ENCODE measurements at regions not wholly inside any gene's neighbourhood (a gene's known extent, or its start where the extent isn't known, plus 50 kb on each side); places are given as distances from the start of the nearest gene placed in this dataset.
"Not testable (repeated sequence)": the region's sequence is repeated elsewhere in the genome, so short reads cannot be mapped to it uniquely, and the experiment has no call there.

DNA sequence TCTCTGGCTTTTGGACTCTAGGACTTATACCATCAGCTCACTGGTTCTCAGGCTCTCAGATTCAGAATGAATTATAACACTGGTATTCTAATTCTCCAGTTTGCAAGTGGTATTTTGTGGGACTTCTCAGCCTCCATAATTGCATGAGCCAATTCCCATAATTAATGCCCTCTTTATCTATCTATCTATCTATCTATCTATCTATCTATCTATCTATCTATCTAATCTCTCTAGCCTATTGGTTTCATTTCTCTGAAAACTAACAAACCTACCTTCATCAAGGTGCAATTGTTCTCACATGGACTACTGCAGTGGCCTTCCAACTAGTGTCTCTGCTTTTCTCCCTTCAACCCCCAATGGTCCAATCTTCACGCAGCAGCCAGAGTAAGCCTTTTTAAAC, 507.4 kb downstream of the ETNK1 start:
- H3K27ac Mint-ChIP-seq: no peak overlapping the region
- H3K4me3 Mint-ChIP-seq: no peak overlapping the region
- no peaks in the 10 kb centered on the region for H3K4me1 Mint-ChIP-seq
- H3K27me3 Mint-ChIP-seq: peaks cover 0 to 6% (median 0%) of the 10 kb centered on the region in 5 donors
- POLR2A ChIA-PET: no interaction called here
- peaks cover 0 to 5% (median 0%) of the 10 kb centered on the region in 9 donors for H3K9me3 Mint-ChIP-seq
- no peak for ATAC-seq
- H3K36me3 Mint-ChIP-seq: no peaks in the 10 kb centered on the region
- no peak for DNase-seq

DNA sequence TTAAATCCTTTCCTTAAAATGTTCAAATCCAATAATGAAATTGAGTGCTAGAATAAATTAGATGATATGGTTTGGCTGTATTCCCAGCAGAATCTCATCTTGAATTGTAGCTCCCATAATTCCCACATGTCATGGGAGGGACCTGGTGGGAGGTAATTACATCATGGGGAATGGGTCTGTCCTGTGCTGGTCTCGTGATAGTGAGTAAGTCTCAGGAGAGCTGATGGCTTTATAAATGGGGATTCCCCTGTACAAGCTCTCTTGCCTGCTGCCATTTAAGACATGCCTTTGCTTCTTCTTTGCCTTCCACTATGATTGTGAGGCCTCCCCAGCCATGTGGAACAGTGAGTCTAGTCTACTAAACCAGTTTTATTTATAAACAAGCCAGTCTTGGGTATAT, 508.5 kb downstream of the ETNK1 start:
- Mint-ChIP-seq H3K27me3 (peaks cover 0 to 9% (median 0%) of the 10 kb centered on the region in 5 donors), H3K36me3 (no peaks in the 10 kb centered on the region)

DNA sequence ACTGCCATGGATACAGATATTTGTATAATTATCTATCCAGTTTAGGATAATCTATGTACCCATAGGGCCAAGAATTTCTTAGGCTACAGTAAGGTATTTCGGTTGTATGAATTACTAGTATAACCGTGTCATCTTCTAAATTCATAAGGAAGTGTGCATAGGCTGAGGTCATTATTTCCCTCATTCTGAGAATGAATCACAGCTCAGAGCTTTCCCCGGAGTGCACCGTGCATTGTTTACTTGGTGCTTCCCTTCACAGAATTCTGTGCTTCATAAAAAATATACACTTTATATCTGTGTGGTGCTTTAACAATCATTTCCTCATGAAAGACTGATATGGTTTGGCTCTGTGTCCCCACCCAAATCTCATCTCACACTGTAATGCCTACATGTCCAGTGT, 514.1 kb downstream of the ETNK1 start:
- ATAC-seq (no peak), DNase-seq (no peak)
- Mint-ChIP-seq H3K9me3 (peaks cover 0 to 19% (median 5%) of the 10 kb centered on the region in 9 donors), H3K4me1 (no peaks in the 10 kb centered on the region), H3K27ac (no peak overlapping the region), H3K27me3 (peaks cover 0 to 9% (median 0%) of the 10 kb centered on the region in 5 donors), H3K4me3 (no peak overlapping the region), H3K36me3 (no peaks in the 10 kb centered on the region)
- POLR2A ChIA-PET: no interaction called here

More for the DNA sequence above, 508.5 kb downstream of the ETNK1 start:
- POLR2A ChIA-PET: no interaction called here
- ATAC-seq (no peak), DNase-seq (no peak)
- no peak overlapping the region for H3K4me3 Mint-ChIP-seq
- no peaks in the 10 kb centered on the region for H3K4me1 Mint-ChIP-seq
- H3K27ac Mint-ChIP-seq: no peak overlapping the region
- peaks cover 0 to 5% (median 0%) of the 10 kb centered on the region in 9 donors for H3K9me3 Mint-ChIP-seq

DNA sequence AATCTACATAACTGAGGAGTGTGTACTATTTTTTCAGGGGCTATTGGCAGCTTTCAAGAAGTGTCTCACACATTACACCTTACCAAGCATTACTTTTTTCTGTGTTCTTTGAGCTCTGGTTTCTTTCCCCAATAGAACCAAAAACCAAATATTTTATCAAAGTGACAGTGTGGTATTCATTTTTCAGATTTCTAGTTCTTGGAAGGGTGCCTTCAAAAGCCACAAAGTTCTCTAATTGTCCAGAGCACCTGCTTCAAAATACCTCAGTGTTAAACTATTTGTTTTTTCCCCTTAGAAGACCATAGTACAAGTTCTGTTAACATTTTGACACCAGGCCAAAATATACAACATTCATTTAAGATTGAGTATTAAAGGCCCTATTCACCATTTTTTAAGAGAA, 515.7 kb downstream of the ETNK1 start:
- H3K9me3 Mint-ChIP-seq: peaks cover 9 to 36% (median 14%) of the 10 kb centered on the region in 9 donors
- no peak overlapping the region for H3K4me3 Mint-ChIP-seq
- DNase-seq (no peak), ATAC-seq (no peak)
- H3K27me3 Mint-ChIP-seq: peaks cover 0 to 12% (median 0%) of the 10 kb centered on the region in 5 donors
- no peak overlapping the region for H3K27ac Mint-ChIP-seq
- peaks cover 0 to 7% (median 0%) of the 10 kb centered on the region in 3 donors for H3K36me3 Mint-ChIP-seq
- H3K4me1 Mint-ChIP-seq: no peaks in the 10 kb centered on the region
- POLR2A ChIA-PET: no interaction called here

DNA sequence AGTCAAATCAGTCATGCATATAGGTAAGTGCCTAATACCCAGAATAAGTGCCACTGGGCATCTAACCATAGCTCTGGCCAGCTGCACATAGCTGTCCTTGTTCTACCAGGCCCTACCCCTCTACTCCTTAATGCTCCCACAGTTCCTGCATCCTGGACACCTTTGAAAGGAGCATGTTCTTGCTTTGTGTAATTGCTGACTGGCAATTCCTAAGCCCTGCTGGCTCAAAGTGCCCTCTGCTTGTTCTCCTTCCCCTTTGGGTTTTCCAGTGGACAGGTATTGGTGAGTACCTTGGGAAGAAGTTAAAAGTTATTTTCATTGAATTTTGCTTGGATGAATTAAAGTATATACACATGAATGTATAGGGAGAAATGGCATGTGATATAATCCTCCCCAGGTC, 516.4 kb downstream of the ETNK1 start:
- no peak for ATAC-seq
- H3K36me3 Mint-ChIP-seq: peaks cover 0 to 8% (median 0%) of the 10 kb centered on the region in 3 donors

DNA sequence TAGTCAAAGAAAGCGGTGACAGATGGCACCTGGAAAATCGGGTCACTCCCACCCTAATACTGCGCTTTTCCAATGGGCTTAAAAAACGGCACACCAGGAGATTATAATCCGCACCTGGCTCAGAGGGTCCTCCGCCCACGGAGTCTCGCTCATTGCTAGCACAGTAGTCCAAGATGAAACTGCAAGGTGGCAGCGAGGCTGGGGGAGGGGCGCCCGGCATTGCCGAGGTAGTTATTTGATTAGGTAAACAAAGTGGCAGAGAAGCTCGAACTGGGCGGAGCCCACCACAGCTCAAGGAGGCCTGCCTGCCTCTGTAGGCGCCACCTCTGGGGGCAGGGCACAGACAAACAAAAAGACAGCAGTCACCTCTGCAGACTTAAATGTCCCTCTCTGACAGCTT, 521.1 kb downstream of the ETNK1 start:
- H3K27ac Mint-ChIP-seq, POLR2A ChIA-PET, ATAC-seq, H3K36me3 Mint-ChIP-seq, H3K4me3 Mint-ChIP-seq, DNase-seq, H3K4me1 Mint-ChIP-seq, H3K27me3 Mint-ChIP-seq: not testable (repeated sequence)
- peaks cover 12 to 37% (median 15%) of the 10 kb centered on the region in 9 donors for H3K9me3 Mint-ChIP-seq

More for the DNA sequence above, 516.4 kb downstream of the ETNK1 start:
- peaks cover 0 to 13% (median 0%) of the 10 kb centered on the region in 5 donors for H3K27me3 Mint-ChIP-seq
- H3K4me1 Mint-ChIP-seq: no peaks in the 10 kb centered on the region
- POLR2A ChIA-PET: no interaction called here
- H3K27ac Mint-ChIP-seq: no peak overlapping the region
- no peak for DNase-seq
- H3K9me3 Mint-ChIP-seq: peaks cover 9 to 37% (median 14%) of the 10 kb centered on the region in 9 donors
- H3K4me3 Mint-ChIP-seq: no peak overlapping the region

DNA sequence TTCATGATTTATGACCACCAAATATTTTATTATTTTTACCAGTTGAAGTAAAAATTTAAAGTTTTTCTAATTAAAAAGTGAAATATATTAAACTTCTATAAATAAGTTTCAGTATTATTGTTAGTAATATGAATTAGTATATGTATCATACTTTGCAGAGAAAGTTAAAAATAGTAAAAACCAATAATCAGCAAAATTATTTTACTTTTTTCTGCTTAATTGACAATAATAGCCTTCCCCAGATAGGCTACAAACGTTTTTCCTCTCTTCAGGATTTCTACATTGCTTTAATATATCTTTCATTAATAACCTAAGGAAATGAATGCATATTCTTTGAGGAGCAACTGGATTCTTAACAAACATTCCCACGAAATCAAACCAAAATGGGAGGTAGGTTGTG, 543.5 kb downstream of the ETNK1 start:
- ATAC-seq (no peak), DNase-seq (no peak)
- no peak overlapping the region for H3K4me3 Mint-ChIP-seq
- H3K27ac Mint-ChIP-seq: no peak overlapping the region
- POLR2A ChIA-PET: no interaction called here
- no peaks in the 10 kb centered on the region for H3K27me3 Mint-ChIP-seq
- H3K9me3 Mint-ChIP-seq: peaks cover 0 to 7% (median 3%) of the 10 kb centered on the region in 9 donors
- no peaks in the 10 kb centered on the region for H3K36me3 Mint-ChIP-seq
- no peaks in the 10 kb centered on the region for H3K4me1 Mint-ChIP-seq

DNA sequence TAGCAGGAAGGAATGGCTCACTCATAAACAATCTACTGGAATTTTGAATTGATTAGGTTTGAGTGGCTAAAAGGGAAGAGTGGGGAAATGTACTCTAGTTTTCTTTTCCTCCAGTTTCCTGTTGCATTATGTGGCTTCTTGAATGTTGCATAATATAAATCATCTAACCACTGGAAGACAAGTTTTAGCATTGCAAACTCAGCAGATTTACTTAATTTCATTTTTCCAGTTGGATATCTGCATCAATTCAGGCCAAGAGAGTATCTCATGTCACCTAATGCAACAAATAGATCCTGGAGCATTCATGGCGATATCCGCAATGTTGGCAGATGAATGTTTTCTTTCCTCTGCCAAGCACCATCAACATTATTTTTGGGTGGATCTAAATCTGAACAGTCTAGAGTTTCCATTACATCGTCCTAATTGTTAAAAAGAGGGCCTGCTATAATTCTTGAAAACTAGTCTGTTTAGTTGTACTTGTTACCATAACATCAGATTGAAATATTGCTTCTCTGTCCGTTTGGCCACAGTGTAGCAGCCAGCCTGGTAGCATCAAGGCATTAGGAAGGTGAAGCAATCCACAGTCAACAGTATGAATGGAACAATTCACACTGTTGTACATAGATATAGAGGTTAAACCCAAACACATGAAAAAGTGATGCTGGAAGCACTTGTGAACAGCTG, 544.2 kb downstream of the ETNK1 start:
- Mint-ChIP-seq H3K9me3 (peaks cover 0 to 11% (median 5%) of the 10 kb centered on the region in 9 donors), H3K4me1 (no peaks in the 10 kb centered on the region), H3K27ac (no peak overlapping the region), H3K4me3 (no peak overlapping the region), H3K36me3 (no peaks in the 10 kb centered on the region), H3K27me3 (no peaks in the 10 kb centered on the region)
- DNase-seq: no peak
- ATAC-seq: no peak
- POLR2A ChIA-PET: no interaction called here

DNA sequence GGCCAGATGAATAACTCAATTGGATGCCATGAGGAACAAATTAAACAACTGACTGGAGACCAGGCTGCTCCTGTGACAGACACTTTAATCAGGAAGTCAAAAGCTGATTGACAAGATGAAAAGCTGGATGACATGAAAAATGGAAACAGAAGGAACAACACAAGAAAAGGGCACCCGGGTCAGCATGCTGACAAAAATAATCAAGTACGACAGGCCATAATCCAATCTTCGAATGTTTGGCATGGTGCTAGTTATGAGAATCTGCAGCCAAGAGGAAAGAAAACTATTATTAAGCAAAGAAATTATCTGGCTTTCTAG, 544.7 kb downstream of the ETNK1 start:
- H3K4me3 Mint-ChIP-seq: no peak overlapping the region

DNA sequence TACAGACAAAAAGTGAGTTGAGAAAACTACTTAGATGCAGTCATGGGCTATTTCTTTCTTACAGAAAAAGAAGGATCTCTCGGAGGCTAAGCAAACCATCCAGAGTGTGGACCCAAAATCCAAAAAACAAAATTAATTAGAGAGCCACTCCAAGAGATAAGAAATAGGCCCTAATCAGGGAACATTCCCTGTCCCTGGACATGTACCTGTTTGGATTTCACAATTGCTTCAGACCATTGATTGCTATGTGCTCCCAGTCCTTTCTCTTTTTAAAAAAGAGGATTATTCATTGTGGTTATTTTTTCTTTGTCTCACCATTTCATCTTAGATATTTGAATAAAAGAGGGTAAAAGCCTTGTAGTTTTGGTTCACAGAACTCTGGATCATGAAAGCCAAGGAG, 549.9 kb downstream of the ETNK1 start:
- peaks cover 0 to 16% (median 4%) of the 10 kb centered on the region in 9 donors for H3K9me3 Mint-ChIP-seq
- peaks cover 0 to 2% (median 0%) of the 10 kb centered on the region in 5 donors for H3K27me3 Mint-ChIP-seq
- DNase-seq: no peak
- no peak overlapping the region for H3K4me3 Mint-ChIP-seq
- no peaks in the 10 kb centered on the region for H3K4me1 Mint-ChIP-seq
- no peak overlapping the region for H3K27ac Mint-ChIP-seq
- POLR2A ChIA-PET: no interaction called here
- H3K36me3 Mint-ChIP-seq: no peaks in the 10 kb centered on the region
- ATAC-seq: no peak

More for the DNA sequence above, 544.7 kb downstream of the ETNK1 start:
- H3K4me1 Mint-ChIP-seq: no peaks in the 10 kb centered on the region
- no peak overlapping the region for H3K27ac Mint-ChIP-seq
- H3K36me3 Mint-ChIP-seq: no peaks in the 10 kb centered on the region
- H3K27me3 Mint-ChIP-seq: no peaks in the 10 kb centered on the region
- POLR2A ChIA-PET: no interaction called here
- no peak for DNase-seq
- no peak for ATAC-seq
- H3K9me3 Mint-ChIP-seq: peaks cover 0 to 16% (median 5%) of the 10 kb centered on the region in 9 donors

DNA sequence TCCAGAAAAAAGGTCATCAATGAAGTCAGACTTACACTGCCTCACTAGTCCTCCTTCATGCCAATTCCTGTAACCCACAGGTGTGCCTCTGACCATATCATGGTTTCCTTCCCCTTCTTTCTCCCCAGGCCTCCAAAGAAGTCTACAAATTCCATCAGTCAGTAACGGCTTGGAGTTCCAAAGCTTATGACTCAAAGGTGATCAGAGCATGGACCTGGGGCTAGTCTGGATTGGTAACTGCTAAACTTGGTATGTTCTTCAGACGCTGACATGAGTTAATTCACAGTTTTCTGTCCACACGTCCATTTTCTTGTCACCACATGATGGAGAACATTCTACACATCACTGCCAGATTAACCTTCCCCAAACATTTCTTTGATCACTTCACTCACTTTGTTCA, 560.4 kb downstream of the ETNK1 start:
- no peak overlapping the region for H3K4me3 Mint-ChIP-seq
- no peaks in the 10 kb centered on the region for H3K4me1 Mint-ChIP-seq
- H3K27me3 Mint-ChIP-seq: peaks cover 0 to 17% (median 2%) of the 10 kb centered on the region in 5 donors
- H3K27ac Mint-ChIP-seq: no peak overlapping the region
- DNase-seq (no peak), ATAC-seq (no peak)
- no peaks in the 10 kb centered on the region for H3K9me3 Mint-ChIP-seq
- POLR2A ChIA-PET: no interaction called here
- no peaks in the 10 kb centered on the region for H3K36me3 Mint-ChIP-seq

DNA sequence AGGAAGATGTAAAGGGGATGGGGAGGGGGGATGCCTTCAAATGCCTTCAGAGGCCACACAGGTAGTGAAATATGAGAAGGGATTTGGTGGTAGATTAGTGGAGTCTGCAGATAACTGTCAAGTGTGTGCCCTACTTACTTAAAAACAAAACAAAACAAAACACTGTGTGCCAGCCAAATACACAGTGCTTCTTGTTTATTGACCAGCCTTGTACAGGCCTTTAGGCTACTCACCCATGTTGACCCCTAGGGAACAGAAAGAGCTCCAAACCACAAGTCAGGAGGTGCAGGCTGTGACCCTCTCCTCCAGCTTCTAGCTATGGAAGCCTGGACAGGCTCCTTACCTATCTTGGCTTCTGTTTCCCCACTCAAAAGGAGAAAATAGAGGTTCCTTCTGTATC, 562.0 kb downstream of the ETNK1 start:
- POLR2A ChIA-PET: no interaction called here
- Mint-ChIP-seq H3K9me3 (no peaks in the 10 kb centered on the region), H3K4me3 (no peak overlapping the region), H3K27me3 (peaks cover 0 to 17% (median 2%) of the 10 kb centered on the region in 5 donors), H3K4me1 (no peaks in the 10 kb centered on the region), H3K27ac (no peak overlapping the region), H3K36me3 (no peaks in the 10 kb centered on the region)
- no peak for DNase-seq
- ATAC-seq: no peak

DNA sequence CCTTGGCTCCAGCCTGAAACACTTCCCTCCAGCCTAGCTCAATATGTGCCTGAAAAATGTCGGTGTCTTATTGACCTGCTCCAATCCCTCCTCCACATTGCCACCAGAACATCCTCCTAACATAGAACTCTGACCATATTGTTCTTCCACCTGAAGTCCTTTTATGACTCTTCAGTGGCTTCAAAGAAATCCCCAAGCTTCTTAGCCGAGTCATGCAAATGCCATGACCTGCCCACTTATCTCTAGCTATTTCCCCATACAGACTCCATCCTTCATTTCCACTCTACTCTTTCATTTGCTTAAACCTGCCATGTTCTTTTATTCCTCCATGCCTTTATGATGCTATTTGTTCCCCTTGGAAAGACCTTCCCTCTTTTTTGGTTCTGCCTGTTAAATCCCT, 568.6 kb downstream of the ETNK1 start:
- Mint-ChIP-seq H3K4me3 (no peak overlapping the region), H3K27me3 (peaks cover 0 to 7% (median 2%) of the 10 kb centered on the region in 5 donors), H3K4me1 (no peaks in the 10 kb centered on the region), H3K9me3 (no peaks in the 10 kb centered on the region), H3K36me3 (no peaks in the 10 kb centered on the region), H3K27ac (no peak overlapping the region)
- ATAC-seq (no peak), DNase-seq (no peak)
- POLR2A ChIA-PET: interaction anchor here (0.6 kb wide), 1 partner anchor 32 kb away, joined by 3 read pairs; no protein-coding TSS in a partner anchor

DNA sequence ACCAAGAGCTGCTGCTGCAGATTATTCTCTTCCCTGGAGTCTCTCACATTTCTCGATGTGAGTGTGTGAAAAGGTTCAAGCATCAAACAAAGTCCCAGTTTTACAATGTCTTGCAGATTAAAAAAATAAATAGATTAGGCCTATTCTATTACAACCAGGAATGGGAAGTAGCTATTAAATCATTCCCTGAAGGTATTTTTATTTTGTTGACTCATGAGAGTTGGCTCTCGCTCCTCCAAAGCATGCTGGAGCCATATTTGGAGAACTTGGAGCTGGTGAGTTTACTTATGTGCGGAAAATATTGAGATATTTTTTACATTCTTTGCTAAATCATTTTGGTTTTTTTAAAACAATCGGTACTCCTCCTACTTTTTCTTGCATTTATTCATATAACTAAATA, 572.3 kb downstream of the ETNK1 start:
- Mint-ChIP-seq H3K4me1 (no peaks in the 10 kb centered on the region), H3K27ac (no peak overlapping the region), H3K36me3 (no peaks in the 10 kb centered on the region), H3K4me3 (no peak overlapping the region), H3K27me3 (peaks cover 0 to 13% (median 4%) of the 10 kb centered on the region in 5 donors), H3K9me3 (peaks cover 0 to 2% (median 0%) of the 10 kb centered on the region in 9 donors)
- POLR2A ChIA-PET: no interaction called here
- ATAC-seq (no peak), DNase-seq (no peak)
